Adipocyte (in vitro differentiated cells): ENCODE measurements at regions not wholly inside any gene's neighbourhood (a gene's known extent, or its start where the extent isn't known, plus 50 kb on each side); places are given as distances from the start of the nearest gene placed in this dataset.

ENCODE experiments used
- DNase-seq: peaks from one replicate; pipeline ENCODE4 v3.0.0-alpha.2; 2015; ENCODE audit warnings: low read depth
- H3K27me3 ChIP-seq: replicated peaks from 2 replicates; pipeline ENCODE4 v1.7.0; 2013; ENCODE audit warnings: mild to moderate bottlenecking, low read length, moderate library complexity; ENCODE audit not compliant: control insufficient read depth, insufficient read depth
- H3K36me3 ChIP-seq: 2 replicates; pipeline ENCODE4 v1.7.0; 2013; ENCODE audit warnings: low read length, mild to moderate bottlenecking, moderate library complexity; ENCODE audit not compliant: control insufficient read depth, insufficient read depth, severe bottlenecking
- H3K4me1 ChIP-seq: 2 replicates; pipeline ENCODE4 v1.7.0; 2013; ENCODE audit warnings: mild to moderate bottlenecking, low read length, moderate library complexity; ENCODE audit not compliant: control insufficient read depth, insufficient read depth
- H3K4me3 ChIP-seq: 2 replicates; pipeline ENCODE4 v1.7.0; 2013; ENCODE audit warnings: mild to moderate bottlenecking, low read length, moderate library complexity
- H3K9ac ChIP-seq: 2 replicates; pipeline ENCODE4 v1.7.0; 2013; ENCODE audit warnings: mild to moderate bottlenecking, low read length, moderate library complexity
- H3K9me3 ChIP-seq: 2 replicates; pipeline ENCODE4 v1.7.0; 2013; ENCODE audit warnings: mild to moderate bottlenecking, low read length, moderate library complexity; ENCODE audit not compliant: control insufficient read depth

DNA sequence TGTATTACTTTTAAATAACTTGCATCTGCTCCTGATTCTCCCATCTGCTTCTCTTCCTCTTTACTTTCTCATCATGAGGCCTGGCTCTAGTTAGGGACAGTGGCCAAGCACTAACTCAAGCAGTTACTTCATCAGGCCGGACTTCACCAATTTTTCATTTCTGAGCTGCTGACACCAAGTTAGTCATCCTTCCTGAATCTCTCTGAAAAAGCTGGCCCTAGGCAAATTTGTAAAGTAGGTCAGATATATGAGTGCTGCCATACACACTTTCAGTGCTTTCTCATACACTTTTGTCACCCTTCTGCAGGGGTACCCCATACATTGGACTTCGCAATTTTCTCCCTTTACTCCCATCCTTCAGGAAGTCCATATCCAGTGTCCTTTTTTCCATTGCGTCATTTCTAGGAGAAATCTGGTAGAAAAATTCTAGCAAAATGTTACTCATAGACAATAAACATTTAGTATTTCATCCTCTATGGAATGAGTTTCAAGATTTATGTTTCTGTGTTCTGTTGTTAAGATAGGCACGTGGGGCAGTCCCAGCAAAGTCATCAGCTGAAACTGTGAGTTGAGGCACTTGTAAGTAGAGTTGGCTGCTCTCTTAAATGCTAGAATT is 276.8 kb upstream of the TMPO start:
- peaks cover 17% of the 10 kb centered on the region for H3K4me1 ChIP-seq
- no peaks in the 10 kb centered on the region for H3K9me3 ChIP-seq
- peak; percentile 8 for DNase-seq
- no peak overlapping the region for H3K9ac ChIP-seq
- no peak overlapping the region for H3K4me3 ChIP-seq
- no peaks in the 10 kb centered on the region for H3K36me3 ChIP-seq
- no peaks in the 10 kb centered on the region for H3K27me3 ChIP-seq

DNA sequence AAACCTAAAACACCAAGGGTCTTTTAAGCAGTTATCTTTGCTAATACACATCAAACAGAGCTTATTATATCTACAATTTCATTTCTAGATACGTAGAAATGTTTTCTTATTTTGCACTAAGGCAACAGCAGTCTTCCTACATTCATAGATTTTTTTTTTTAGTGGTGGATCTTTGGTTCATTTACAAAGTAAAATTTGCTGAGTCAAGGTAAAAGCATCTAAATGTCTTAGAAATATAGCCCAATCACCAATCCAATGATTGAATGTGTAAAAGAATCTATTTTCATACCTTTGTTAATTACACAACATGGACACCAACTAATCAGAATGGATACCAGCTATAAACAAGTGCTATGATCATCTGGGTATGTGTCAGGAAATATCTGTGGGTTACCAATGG is 272.2 kb upstream of the TMPO start:
- H3K4me3 ChIP-seq, result no peak overlapping the region
- no peak overlapping the region for H3K9ac ChIP-seq
- H3K27me3 ChIP-seq, result no peaks in the 10 kb centered on the region
- DNase-seq, result no peak
- no peaks in the 10 kb centered on the region for H3K36me3 ChIP-seq
- H3K9me3 ChIP-seq, result no peaks in the 10 kb centered on the region
- H3K4me1 ChIP-seq, result peaks cover 13% of the 10 kb centered on the region

DNA sequence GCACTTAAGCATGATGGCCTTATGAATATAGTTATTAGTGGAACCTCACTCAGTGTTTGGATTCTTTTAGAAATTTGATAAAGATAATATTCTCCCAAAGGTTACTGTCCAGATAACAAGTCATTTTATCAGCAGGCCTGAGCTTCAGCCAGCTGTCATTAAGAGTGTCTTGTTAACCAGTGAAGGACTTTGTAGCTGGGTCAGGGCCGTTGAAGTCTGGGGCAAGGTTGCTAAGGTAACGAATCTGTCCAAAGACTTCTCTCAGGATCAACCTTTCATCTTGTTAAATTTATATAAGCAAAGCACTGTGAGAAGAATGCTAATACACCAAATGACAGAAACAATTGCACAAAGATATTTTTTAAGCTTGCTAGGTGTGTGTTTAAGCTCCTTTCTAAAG is 271.3 kb upstream of the TMPO start:
- no peak overlapping the region for H3K9ac ChIP-seq
- H3K4me1 ChIP-seq, result peaks cover 5% of the 10 kb centered on the region
- no peaks in the 10 kb centered on the region for H3K36me3 ChIP-seq
- no peak overlapping the region for H3K4me3 ChIP-seq
- DNase-seq, result no peak
- H3K9me3 ChIP-seq, result no peaks in the 10 kb centered on the region
- H3K27me3 ChIP-seq, result peaks cover 3% of the 10 kb centered on the region

DNA sequence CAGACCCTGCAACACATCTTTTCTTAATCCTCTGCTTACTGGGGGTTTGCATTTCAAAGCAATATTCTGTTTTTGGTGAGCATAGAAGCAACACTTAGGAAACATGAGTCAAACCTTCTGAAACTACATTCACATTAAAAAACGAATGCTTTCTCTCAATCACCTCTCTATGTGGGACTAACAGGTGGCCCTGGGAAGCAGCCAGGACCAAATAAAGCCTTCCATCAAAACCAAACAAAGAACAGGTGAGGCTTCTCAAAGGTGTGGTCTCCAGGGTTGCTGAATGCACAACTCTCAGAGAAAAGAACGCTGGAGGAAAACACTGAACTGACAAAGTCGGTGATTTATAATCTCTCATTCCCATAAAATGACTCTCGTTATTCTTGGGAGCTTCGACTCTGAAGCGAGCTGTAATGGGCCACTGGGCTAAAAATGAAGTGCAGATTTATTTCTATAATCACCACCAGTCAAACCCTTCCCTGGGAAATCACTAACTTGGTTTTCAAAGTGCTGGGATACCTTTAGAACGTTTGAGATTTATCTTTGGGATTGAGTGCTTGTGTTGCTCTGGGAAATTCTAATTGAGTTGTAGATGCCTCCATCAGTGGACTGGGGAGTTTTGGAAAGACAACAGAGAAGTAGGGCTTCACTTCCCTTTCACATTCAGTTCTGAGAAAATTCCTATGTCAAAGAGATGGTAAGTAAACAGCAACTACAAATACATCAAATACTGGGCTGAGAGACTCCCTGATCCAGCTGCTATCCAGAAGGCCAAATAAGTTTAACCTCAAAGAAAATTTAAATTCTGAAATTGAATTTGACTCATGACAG is 262.0 kb upstream of the TMPO start:
- H3K4me1 ChIP-seq, result no peaks in the 10 kb centered on the region
- H3K4me3 ChIP-seq, result no peak overlapping the region
- H3K36me3 ChIP-seq, result no peaks in the 10 kb centered on the region
- H3K9ac ChIP-seq, result no peak overlapping the region
- no peaks in the 10 kb centered on the region for H3K9me3 ChIP-seq
- DNase-seq, result no peak
- peaks cover 12% of the 10 kb centered on the region for H3K27me3 ChIP-seq

DNA sequence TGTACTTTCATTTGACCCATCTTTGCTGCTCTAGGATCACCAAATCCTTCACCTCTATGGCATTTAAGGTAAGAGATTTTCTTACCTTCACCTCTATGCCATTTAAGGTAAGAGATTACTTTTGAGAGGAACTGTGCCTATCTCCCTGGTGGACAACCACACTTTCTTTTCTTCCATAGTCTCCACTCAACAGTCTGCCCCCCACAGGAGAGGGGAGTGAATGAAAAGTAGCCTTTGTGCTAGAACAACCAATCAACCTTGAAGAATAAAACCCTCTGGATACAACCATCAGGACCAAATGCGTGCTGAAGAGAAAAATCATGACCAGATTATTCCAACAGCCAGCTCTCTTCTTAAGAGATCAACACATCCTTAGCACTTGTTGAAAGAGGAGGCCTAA is 258.6 kb upstream of the TMPO start:
- Histone ChIP-seq H3K9ac (no peak overlapping the region), H3K4me1 (no peaks in the 10 kb centered on the region), H3K4me3 (no peak overlapping the region), H3K36me3 (no peaks in the 10 kb centered on the region), H3K9me3 (no peaks in the 10 kb centered on the region), H3K27me3 (peaks cover 19% of the 10 kb centered on the region)
- no peak for DNase-seq

DNA sequence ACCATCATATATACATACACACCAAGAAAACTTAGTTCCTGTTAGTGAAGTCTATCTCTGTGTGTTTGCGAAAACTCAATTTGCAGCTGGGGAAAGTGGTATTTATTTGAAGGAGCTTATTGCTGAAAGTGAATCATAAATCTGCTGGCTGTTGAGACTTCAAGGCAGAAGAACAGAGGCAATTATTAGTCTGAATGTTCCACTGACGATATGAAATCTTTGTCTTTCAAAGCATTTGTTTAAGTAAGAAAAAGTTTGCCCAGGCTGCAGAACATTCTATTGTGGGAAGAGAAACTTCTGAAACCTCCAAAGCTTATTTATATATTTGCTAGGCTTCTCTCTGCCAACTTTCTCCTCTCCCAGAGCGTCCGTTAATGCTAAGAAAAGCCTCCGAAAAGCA is 255.7 kb upstream of the TMPO start:
- no peak for DNase-seq
- Histone ChIP-seq H3K4me1 (no peaks in the 10 kb centered on the region), H3K9ac (no peak overlapping the region), H3K27me3 (peaks cover 32% of the 10 kb centered on the region), H3K9me3 (no peaks in the 10 kb centered on the region), H3K4me3 (no peak overlapping the region), H3K36me3 (no peaks in the 10 kb centered on the region)

DNA sequence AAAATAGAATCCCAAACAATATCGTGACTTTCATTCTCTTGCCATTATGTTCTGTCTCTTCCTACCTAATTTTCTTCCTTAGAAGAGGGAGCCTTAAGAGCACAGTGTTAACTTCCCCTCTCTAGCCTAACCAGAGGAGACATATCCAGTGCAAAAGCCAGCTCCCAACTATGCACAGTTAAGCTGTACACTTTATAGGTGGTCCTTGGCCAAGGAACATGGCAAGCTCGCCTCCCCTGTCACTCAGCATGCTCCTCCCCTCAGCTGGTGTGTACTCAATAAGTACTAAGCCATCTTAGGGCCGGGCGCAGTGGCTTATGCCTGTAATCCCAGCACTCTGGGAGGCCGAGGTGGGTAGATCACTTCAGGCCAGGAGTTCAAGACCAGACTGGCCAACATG is 255.1 kb upstream of the TMPO start:
- no peaks in the 10 kb centered on the region for H3K4me1 ChIP-seq
- H3K36me3 ChIP-seq, result no peaks in the 10 kb centered on the region
- H3K4me3 ChIP-seq, result no peak overlapping the region
- H3K27me3 ChIP-seq, result peaks cover 32% of the 10 kb centered on the region
- no peak overlapping the region for H3K9ac ChIP-seq
- no peaks in the 10 kb centered on the region for H3K9me3 ChIP-seq
- DNase-seq, result no peak

DNA sequence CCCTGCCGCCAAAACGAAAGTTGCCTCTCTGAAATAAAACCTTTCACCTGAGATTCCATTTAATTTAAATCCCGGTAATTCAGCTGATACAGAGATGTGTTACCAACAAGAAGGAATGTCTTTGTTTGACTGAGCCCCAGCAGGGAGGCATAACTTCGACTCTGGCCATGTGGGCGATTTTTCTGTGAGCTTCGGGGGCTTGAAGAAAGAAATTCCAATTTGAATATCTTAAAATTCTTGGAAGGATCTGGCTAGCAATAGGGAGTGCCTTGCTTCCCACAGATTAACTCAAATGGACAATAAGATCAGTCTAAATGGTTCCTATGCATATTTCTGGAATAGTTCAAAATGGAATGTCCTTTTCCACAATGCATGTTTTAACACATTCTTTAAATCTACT is 252.5 kb upstream of the TMPO start:
- Histone ChIP-seq H3K36me3 (no peaks in the 10 kb centered on the region), H3K4me1 (no peaks in the 10 kb centered on the region), H3K4me3 (no peak overlapping the region), H3K9me3 (peaks cover 9% of the 10 kb centered on the region), H3K9ac (no peak overlapping the region), H3K27me3 (peaks cover 24% of the 10 kb centered on the region)
- no peak for DNase-seq

DNA sequence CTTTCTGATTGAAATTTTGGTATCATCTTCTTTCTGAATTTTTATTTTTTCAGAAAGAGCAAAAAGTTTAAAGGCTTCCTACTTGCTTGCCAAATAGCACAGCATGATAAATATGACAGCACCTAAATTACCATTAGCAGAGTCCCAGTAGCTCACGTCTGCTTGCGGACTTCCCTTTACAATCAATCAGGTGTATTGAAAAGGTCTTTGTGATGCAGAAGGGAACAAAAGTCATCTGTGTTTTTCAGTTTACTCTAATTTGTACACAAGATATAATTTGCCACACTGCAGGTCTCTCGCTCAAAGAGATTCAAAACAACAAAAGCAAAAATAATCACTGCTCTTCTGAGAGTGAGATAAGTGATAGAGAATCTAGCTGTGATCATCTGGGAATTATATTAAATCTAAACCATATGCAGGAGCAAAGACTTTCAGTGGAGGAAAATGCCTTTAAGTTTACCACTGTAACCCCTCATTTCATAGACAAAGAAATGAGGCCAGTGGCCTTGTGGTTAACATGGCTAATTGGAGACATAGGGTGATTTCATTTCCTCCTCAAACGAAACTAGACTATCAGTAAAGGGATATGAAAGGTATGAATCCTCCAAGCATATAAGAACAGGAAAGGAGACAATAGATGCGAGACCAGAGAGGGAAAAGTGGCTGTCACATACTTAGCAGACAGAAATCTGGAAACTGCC is 240.8 kb upstream of the TMPO start:
- no peaks in the 10 kb centered on the region for H3K4me1 ChIP-seq
- H3K36me3 ChIP-seq, result no peaks in the 10 kb centered on the region
- peaks cover 6% of the 10 kb centered on the region for H3K9me3 ChIP-seq
- H3K4me3 ChIP-seq, result no peak overlapping the region
- no peak for DNase-seq
- no peak overlapping the region for H3K9ac ChIP-seq
- H3K27me3 ChIP-seq, result peaks cover 4% of the 10 kb centered on the region

DNA sequence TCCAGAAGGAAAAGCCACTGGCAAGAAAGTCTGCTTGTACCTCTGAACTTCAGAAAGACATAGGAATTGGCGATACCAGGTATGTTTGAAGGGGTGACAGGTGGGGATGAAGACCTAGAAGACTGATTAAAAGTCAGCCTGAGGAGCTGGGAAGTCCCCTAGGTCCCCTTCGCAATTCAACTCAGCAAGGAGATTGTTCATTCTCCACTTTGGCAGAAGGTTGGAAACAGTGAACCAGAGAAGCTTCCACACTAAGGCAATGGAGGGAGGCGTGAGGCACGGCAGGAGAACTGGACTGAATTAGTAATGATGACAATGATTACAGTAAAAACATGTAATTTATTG is 240.3 kb upstream of the TMPO start:
- DNase-seq, result no peak
- H3K4me3 ChIP-seq, result no peak overlapping the region
- peaks cover 4% of the 10 kb centered on the region for H3K27me3 ChIP-seq
- H3K36me3 ChIP-seq, result no peaks in the 10 kb centered on the region
- no peaks in the 10 kb centered on the region for H3K4me1 ChIP-seq
- H3K9ac ChIP-seq, result no peak overlapping the region
- H3K9me3 ChIP-seq, result peaks cover 1% of the 10 kb centered on the region

DNA sequence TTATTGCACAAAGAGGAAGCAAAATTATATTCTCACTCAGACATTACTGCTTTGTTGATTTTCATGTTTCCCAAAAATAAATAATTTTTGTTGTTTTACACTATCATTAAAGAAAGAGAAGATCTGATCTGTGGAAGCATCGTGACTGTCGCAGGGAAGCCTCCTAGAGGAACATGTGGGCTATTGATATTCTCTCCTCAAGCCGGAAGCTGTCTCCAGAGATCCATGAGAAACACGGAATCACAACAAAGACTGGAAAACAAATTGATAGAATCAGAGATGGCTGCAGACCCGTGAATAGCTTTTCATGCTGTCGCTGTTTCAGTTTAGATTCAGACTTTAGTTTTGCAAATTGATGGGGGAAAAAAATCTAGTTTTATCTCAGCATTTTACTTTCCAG is 235.2 kb upstream of the TMPO start:
- no peaks in the 10 kb centered on the region for H3K4me1 ChIP-seq
- H3K4me3 ChIP-seq, result no peak overlapping the region
- no peaks in the 10 kb centered on the region for H3K36me3 ChIP-seq
- H3K27me3 ChIP-seq, result no peaks in the 10 kb centered on the region
- H3K9ac ChIP-seq, result no peak overlapping the region
- DNase-seq, result no peak
- H3K9me3 ChIP-seq, result no peaks in the 10 kb centered on the region
